H1 (cell line): ENCODE measurements at regions not wholly inside any gene's neighbourhood (a gene's known extent, or its start where the extent isn't known, plus 50 kb on each side); places are given as distances from the start of the nearest gene placed in this dataset.

Experiments used
- CEBPB ChIP-seq: IDR thresholded peaks from 2 replicates; pipeline ENCODE4 v1.6.1; 2012; ENCODE audit warnings: low read depth, low read length
- GABPA ChIP-seq: IDR thresholded peaks from 2 replicates; pipeline ENCODE4 v1.6.1; 2011; ENCODE audit warnings: mild to moderate bottlenecking, low read length, moderate library complexity, borderline replicate concordance; ENCODE audit not compliant: insufficient read depth
- RBBP5 ChIP-seq: IDR thresholded peaks from 2 replicates; pipeline ENCODE4 v1.7.1; 2012; ENCODE audit warnings: low read depth, mild to moderate bottlenecking, inconsistent platforms, low read length, moderate library complexity, borderline replicate concordance
- SIX5 ChIP-seq: IDR thresholded peaks from 2 replicates; pipeline ENCODE4 v1.6.1; 2011; ENCODE audit warnings: mild to moderate bottlenecking, low read depth, low read length

DNA sequence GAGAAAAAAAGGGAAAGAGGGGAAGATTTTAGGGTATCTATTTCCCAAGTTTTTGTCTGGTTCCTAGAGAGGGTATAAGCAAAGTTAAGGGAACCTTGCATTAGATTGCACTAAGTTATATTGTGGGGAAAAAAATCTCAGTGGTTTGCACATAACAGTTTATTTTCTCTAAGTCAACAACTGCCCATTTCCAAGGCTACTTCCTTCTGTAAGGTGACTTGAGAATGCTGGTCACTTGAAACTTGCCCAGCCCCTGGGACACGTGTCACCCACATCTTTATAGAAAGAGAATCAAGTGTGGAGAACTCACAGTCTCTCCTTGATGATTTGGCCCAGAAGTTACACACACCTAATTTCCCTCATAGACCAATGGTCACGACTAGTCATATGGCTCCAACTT, 488.6 kb upstream of the PODXL start (continued):
- TF ChIP-seq SIX5 (no peak), RBBP5 (no peak), CEBPB (no peak), GABPA (no peak)
